MCF 10A (cell line): ENCODE measurements at regions not wholly inside any gene's neighbourhood (a gene's known extent, or its start where the extent isn't known, plus 50 kb on each side); places are given as distances from the start of the nearest gene placed in this dataset.

Source experiments
- BruUV-seq: library from RNA; stranded (reverse); fragments of 400-500 nt; replicated peaks from 2 replicates; lab custom pipeline; 2021; lab: Mats Ljungman, UMichigan
- CTCF ChIA-PET: fragments of 300-600 bp; sonication (Branson Sonifier 250); formaldehyde crosslinking; extraction: SDS; loops from one replicate; lab custom pipeline; 2021; ENCODE audit warnings: antibody characterized with exemption, inconsistent platforms; lab: Yijun Ruan, JAX
- POLR2A ChIA-PET: fragments of 300-600, 350-650 bp; sonication (Branson Sonifier 250); formaldehyde crosslinking; extraction: SDS; loops from one replicate; lab custom pipeline; 2020; ENCODE audit warnings: antibody characterized with exemption, inconsistent platforms; lab: Yijun Ruan, JAX
- DNase-seq: peaks from one replicate; pipeline ENCODE4 v3.0.0-alpha.2; 2018; ENCODE audit not compliant: unreplicated experiment
- H3K27ac Mint-ChIP-seq: one replicate; pipeline ENCODE4 v1.8.0; 2022; ENCODE audit warnings: mild to moderate bottlenecking, low read depth, mixed read lengths; ENCODE audit not compliant: unreplicated experiment
- H3K27me3 Mint-ChIP-seq: one replicate; pipeline ENCODE4 v1.8.0; 2022; ENCODE audit warnings: mixed read lengths; ENCODE audit not compliant: insufficient read depth, unreplicated experiment
- H3K36me3 Mint-ChIP-seq: one replicate; pipeline ENCODE4 v1.8.0; 2022; ENCODE audit warnings: mild to moderate bottlenecking, moderate library complexity, mixed read lengths; ENCODE audit not compliant: insufficient read depth, unreplicated experiment
- H3K4me1 Mint-ChIP-seq: one replicate; pipeline ENCODE4 v1.8.0; 2022; ENCODE audit warnings: mixed read lengths; ENCODE audit not compliant: insufficient read depth, unreplicated experiment
- H3K4me3 Mint-ChIP-seq: one replicate; pipeline ENCODE4 v1.8.0; 2022; ENCODE audit warnings: mild to moderate bottlenecking, moderate library complexity, mixed read lengths; ENCODE audit not compliant: unreplicated experiment
- H3K9me3 Mint-ChIP-seq: one replicate; pipeline ENCODE4 v1.8.0; 2022; ENCODE audit warnings: mixed read lengths; ENCODE audit not compliant: unreplicated experiment
- CTCF ChIP-seq: fragments of 200-600 bp; IDR thresholded peaks from one replicate; pipeline ENCODE4 v1.8.0; 2022; ENCODE audit warnings: antibody characterized with exemption, mild to moderate bottlenecking; ENCODE audit not compliant: unreplicated experiment
- intact Hi-C: fragments of 100-400 bp; cut with micrococcal nuclease; formaldehyde crosslinking; loops from 2 replicates; pipeline ENCODE4 v1.14.1; 2022

- no peak overlapping the region for H3K27ac Mint-ChIP-seq
- TF ChIP-seq CTCF, result no peak
- no peak overlapping the region for H3K4me3 Mint-ChIP-seq
- intact Hi-C loops, result no loop called here
- no peaks in the 10 kb centered on the region for H3K4me1 Mint-ChIP-seq
- no peaks in the 10 kb centered on the region for H3K27me3 Mint-ChIP-seq
- POLR2A ChIA-PET, result no interaction called here
- no peak for DNase-seq
- peaks cover 4% of the 10 kb centered on the region for H3K36me3 Mint-ChIP-seq
- CTCF ChIA-PET, result interaction anchor here (0.6 to 0.7 kb wide), 2 partner anchors 9 to 159 kb away, joined by 3 to 4 read pairs; no protein-coding TSS in a partner anchor
- H3K9me3 Mint-ChIP-seq, result no peaks in the 10 kb centered on the region
- no TSS peak for BruUV-seq
Measured at GRCh38 chr1:47687631-47688460, 250.0 kb downstream of the FOXD2 start.

DNA sequence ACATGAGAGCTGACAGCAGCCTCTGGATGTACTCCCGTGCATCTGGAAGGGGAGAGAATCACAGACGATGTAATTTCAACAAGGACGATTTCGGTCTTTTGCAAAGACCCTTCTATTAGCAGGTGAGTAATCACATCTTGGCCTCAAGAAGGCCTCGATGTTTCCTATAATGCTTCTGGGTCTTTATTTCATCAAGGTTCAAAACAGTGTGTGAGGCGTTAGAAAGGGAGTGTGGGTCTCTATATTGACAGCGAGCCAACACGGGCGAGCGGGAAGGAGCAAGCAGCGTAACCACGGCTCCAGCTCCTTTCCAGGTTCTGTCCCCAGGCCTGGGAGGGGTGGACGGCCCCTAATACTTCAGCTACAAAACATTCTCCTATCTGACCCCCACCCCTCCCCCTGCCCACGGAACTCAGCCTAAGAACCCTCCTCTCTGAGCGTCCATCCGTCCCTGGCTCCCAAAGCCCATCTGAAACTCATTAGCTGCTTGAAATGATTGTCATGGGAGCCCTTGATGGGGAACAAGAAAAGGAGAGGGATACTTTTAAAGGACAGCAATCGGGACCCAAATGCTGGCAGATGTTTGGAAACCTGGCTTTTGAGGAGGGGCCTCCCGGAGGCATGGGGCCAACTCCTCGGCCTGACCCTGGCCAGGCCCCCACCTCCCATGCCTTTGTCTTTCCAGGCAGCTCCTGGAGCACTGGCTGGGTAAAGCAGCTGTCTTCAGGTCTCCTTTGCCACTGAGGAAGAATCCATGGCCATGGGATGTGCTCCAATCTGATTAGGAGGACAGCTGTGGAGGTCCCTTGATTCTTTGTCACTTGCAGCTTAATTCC, 250.8 kb downstream of the FOXD2 start:
- H3K27ac Mint-ChIP-seq, result no peak overlapping the region
- intact Hi-C loops, result no loop called here
- no peaks in the 10 kb centered on the region for H3K27me3 Mint-ChIP-seq
- no peak overlapping the region for H3K4me3 Mint-ChIP-seq
- no peaks in the 10 kb centered on the region for H3K4me1 Mint-ChIP-seq
- BruUV-seq, result no TSS peak
- POLR2A ChIA-PET, result no interaction called here
- CTCF ChIA-PET, result no interaction called here
- DNase-seq, result no peak
- no peaks in the 10 kb centered on the region for H3K9me3 Mint-ChIP-seq
- H3K36me3 Mint-ChIP-seq, result no peaks in the 10 kb centered on the region
- TF ChIP-seq CTCF, result no peak

GRCh38 chr1:47689894-47690293, 252.1 kb downstream of the FOXD2 start:
- ChIA-PET CTCF (no interaction called here), POLR2A (no interaction called here)
- no peaks in the 10 kb centered on the region for H3K27me3 Mint-ChIP-seq
- H3K4me3 Mint-ChIP-seq, result no peak overlapping the region
- no peak overlapping the region for H3K27ac Mint-ChIP-seq
- no peaks in the 10 kb centered on the region for H3K9me3 Mint-ChIP-seq
- no peak for DNase-seq
- H3K36me3 Mint-ChIP-seq, result no peaks in the 10 kb centered on the region
- BruUV-seq, result no TSS peak
- TF ChIP-seq CTCF, result no peak
- intact Hi-C loops, result no loop called here
- H3K4me1 Mint-ChIP-seq, result no peaks in the 10 kb centered on the region
